ENCODE measurements at regions not wholly inside any gene's neighbourhood (a gene's known extent, or its start where the extent isn't known, plus 50 kb on each side); places are given as distances from the start of the nearest gene placed in this dataset.

DNA sequence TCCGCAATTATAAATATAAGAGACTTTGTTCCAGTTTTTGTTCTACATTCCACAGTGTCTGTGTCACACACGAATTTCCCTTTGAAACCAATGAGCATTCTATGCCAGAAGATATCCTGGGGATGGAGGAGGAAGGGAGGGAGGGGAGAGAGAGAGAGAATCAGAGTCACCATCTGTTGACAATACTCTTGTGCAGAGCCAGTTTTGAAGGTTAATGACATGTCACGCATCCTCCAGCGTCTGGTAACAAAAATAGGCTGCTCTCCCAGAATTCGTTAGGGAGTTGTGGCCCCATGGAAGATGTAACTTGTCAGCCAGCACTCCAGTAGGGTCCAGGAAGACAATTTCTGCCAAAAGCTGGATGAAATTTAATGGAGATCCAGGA lies 213.5 kb upstream of the KRR1 start (continued):
- TF ChIP-seq MYBL2 (IDR thresholded peaks at IDR 0.05; ENCODE audit: low read depth) (no peak), MYBL2 (CRISPR knock-in tag; IDR thresholded peaks at IDR 0.05; ENCODE audit: borderline replicate concordance) (no peak), ZSCAN32 (CRISPR knock-in tag; IDR thresholded peaks at IDR 0.05) (no peak), SRSF9 (IDR thresholded peaks at IDR 0.05; ENCODE audit: borderline replicate concordance, low read depth, low read length) (no peak), HNRNPLL (IDR thresholded peaks at IDR 0.05; ENCODE audit: low read depth, low read length, poor library complexity, severe bottlenecking) (no peak), CEBPB (tag; IDR thresholded peaks at IDR 0.05) (no peak), ZNF3 (CRISPR knock-in tag; IDR thresholded peaks at IDR 0.05) (no peak), BRD9 (IDR thresholded peaks at IDR 0.05; ENCODE audit: low read depth, partially characterized antibody) (no peak), RAD21 (CRISPR knock-in tag; conservative IDR thresholded peaks at IDR 0.05 in 1 of 2, IDR thresholded peaks at IDR 0.05 in 1 of 2) (no peak), ELF1 (tag; IDR thresholded peaks at IDR 0.05) (no peak), SREBF2 (CRISPR knock-in tag; IDR thresholded peaks at IDR 0.05) (no peak), ZNF707 (CRISPR knock-in tag; conservative IDR thresholded peaks at IDR 0.05) (no peak)
- TF ChIP-seq, protein P1, sequence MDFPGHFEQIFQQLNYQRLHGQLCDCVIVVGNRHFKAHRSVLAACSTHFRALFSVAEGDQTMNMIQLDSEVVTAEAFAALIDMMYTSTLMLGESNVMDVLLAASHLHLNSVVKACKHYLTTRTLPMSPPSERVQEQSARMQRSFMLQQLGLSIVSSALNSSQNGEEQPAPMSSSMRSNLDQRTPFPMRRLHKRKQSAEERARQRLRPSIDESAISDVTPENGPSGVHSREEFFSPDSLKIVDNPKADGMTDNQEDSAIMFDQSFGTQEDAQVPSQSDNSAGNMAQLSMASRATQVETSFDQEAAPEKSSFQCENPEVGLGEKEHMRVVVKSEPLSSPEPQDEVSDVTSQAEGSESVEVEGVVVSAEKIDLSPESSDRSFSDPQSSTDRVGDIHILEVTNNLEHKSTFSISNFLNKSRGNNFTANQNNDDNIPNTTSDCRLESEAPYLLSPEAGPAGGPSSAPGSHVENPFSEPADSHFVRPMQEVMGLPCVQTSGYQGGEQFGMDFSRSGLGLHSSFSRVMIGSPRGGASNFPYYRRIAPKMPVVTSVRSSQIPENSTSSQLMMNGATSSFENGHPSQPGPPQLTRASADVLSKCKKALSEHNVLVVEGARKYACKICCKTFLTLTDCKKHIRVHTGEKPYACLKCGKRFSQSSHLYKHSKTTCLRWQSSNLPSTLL (IDR thresholded peaks at IDR 0.05): no peak
- TF ChIP-seq, protein P2, sequence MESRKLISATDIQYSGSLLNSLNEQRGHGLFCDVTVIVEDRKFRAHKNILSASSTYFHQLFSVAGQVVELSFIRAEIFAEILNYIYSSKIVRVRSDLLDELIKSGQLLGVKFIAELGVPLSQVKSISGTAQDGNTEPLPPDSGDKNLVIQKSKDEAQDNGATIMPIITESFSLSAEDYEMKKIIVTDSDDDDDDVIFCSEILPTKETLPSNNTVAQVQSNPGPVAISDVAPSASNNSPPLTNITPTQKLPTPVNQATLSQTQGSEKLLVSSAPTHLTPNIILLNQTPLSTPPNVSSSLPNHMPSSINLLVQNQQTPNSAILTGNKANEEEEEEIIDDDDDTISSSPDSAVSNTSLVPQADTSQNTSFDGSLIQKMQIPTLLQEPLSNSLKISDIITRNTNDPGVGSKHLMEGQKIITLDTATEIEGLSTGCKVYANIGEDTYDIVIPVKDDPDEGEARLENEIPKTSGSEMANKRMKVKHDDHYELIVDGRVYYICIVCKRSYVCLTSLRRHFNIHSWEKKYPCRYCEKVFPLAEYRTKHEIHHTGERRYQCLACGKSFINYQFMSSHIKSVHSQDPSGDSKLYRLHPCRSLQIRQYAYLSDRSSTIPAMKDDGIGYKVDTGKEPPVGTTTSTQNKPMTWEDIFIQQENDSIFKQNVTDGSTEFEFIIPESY (CRISPR knock-in tag; IDR thresholded peaks at IDR 0.05): no peak
- TF ChIP-seq, protein P3, sequence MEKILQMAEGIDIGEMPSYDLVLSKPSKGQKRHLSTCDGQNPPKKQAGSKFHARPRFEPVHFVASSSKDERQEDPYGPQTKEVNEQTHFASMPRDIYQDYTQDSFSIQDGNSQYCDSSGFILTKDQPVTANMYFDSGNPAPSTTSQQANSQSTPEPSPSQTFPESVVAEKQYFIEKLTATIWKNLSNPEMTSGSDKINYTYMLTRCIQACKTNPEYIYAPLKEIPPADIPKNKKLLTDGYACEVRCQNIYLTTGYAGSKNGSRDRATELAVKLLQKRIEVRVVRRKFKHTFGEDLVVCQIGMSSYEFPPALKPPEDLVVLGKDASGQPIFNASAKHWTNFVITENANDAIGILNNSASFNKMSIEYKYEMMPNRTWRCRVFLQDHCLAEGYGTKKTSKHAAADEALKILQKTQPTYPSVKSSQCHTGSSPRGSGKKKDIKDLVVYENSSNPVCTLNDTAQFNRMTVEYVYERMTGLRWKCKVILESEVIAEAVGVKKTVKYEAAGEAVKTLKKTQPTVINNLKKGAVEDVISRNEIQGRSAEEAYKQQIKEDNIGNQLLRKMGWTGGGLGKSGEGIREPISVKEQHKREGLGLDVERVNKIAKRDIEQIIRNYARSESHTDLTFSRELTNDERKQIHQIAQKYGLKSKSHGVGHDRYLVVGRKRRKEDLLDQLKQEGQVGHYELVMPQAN (IDR thresholded peaks at IDR 0.05; ENCODE audit: borderline replicate concordance): no peak
- TF ChIP-seq, protein P4, sequence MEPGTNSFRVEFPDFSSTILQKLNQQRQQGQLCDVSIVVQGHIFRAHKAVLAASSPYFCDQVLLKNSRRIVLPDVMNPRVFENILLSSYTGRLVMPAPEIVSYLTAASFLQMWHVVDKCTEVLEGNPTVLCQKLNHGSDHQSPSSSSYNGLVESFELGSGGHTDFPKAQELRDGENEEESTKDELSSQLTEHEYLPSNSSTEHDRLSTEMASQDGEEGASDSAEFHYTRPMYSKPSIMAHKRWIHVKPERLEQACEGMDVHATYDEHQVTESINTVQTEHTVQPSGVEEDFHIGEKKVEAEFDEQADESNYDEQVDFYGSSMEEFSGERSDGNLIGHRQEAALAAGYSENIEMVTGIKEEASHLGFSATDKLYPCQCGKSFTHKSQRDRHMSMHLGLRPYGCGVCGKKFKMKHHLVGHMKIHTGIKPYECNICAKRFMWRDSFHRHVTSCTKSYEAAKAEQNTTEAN (CRISPR knock-in tag; IDR thresholded peaks at IDR 0.05): no peak
- TF ChIP-seq, protein P5, sequence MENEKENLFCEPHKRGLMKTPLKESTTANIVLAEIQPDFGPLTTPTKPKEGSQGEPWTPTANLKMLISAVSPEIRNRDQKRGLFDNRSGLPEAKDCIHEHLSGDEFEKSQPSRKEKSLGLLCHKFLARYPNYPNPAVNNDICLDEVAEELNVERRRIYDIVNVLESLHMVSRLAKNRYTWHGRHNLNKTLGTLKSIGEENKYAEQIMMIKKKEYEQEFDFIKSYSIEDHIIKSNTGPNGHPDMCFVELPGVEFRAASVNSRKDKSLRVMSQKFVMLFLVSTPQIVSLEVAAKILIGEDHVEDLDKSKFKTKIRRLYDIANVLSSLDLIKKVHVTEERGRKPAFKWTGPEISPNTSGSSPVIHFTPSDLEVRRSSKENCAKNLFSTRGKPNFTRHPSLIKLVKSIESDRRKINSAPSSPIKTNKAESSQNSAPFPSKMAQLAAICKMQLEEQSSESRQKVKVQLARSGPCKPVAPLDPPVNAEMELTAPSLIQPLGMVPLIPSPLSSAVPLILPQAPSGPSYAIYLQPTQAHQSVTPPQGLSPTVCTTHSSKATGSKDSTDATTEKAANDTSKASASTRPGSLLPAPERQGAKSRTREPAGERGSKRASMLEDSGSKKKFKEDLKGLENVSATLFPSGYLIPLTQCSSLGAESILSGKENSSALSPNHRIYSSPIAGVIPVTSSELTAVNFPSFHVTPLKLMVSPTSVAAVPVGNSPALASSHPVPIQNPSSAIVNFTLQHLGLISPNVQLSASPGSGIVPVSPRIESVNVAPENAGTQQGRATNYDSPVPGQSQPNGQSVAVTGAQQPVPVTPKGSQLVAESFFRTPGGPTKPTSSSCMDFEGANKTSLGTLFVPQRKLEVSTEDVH (IDR thresholded peaks at IDR 0.05; ENCODE audit: low read depth, partially characterized antibody): no peak
- TF ChIP-seq, protein P6, sequence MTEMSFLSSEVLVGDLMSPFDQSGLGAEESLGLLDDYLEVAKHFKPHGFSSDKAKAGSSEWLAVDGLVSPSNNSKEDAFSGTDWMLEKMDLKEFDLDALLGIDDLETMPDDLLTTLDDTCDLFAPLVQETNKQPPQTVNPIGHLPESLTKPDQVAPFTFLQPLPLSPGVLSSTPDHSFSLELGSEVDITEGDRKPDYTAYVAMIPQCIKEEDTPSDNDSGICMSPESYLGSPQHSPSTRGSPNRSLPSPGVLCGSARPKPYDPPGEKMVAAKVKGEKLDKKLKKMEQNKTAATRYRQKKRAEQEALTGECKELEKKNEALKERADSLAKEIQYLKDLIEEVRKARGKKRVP (CRISPR knock-in tag; IDR thresholded peaks at IDR 0.05): no peak
